Natural killer cell (primary cell): ENCODE measurements at regions not wholly inside any gene's neighbourhood (a gene's known extent, or its start where the extent isn't known, plus 50 kb on each side); places are given as distances from the start of the nearest gene placed in this dataset.

Source experiments
- ATAC-seq, 3 donors: fragments of 150-1000 bp in 2 of 3; fragments of 200-7000 bp in 1 of 3; cut with Tn5 transposase; 1 replicate in 1 of 3; 2 replicates in 2 of 3; pipeline ENCODE4 v1.10.0; 2021; ENCODE audit warnings: mild to moderate bottlenecking in 2 of 3, moderate library complexity in 2 of 3
- DNase-seq, 2 donors: peaks; one replicate each; pipeline versions ENCODE4 v3.0.0 to v3.0.0-alpha.2; 2013 to 2021; ENCODE audit warnings: mixed read lengths in 1 of 2
- H3K27ac ChIP-seq: one replicate; pipeline ENCODE4 v1.5.1; 2013; ENCODE audit warnings: mild to moderate bottlenecking, low read length
- H3K27me3 ChIP-seq: one replicate; pipeline ENCODE4 v1.6.1; 2013; ENCODE audit warnings: low read length; ENCODE audit not compliant: control insufficient read depth, insufficient read depth
- H3K36me3 ChIP-seq: one replicate; pipeline ENCODE4 v1.6.1; 2013; ENCODE audit warnings: low read length; ENCODE audit not compliant: control insufficient read depth, insufficient read depth
- H3K4me1 ChIP-seq: one replicate; pipeline ENCODE4 v1.6.1; 2013; ENCODE audit warnings: low read length; ENCODE audit not compliant: control insufficient read depth, insufficient read depth
- H3K4me3 ChIP-seq: one replicate; pipeline ENCODE4 v1.5.1; 2013; ENCODE audit warnings: low read length
- H3K9me3 ChIP-seq: one replicate; pipeline ENCODE4 v1.6.1; 2013; ENCODE audit warnings: low read length; ENCODE audit not compliant: control insufficient read depth, insufficient read depth
- H3K27ac Mint-ChIP-seq, 2 donors: one replicate each; pipeline ENCODE4 v1.8.0; 2022; ENCODE audit warnings: mild to moderate bottlenecking in 2 of 2, mixed read lengths in 2 of 2, moderate library complexity in 1 of 2
- H3K27me3 Mint-ChIP-seq, 2 donors: one replicate each; pipeline ENCODE4 v1.8.0; 2022; ENCODE audit warnings: low read depth in 2 of 2, mixed read lengths in 2 of 2
- H3K36me3 Mint-ChIP-seq: one replicate; pipeline ENCODE4 v1.8.0; 2022; ENCODE audit warnings: mixed read lengths
- H3K4me1 Mint-ChIP-seq, 2 donors: one replicate each; pipeline ENCODE4 v1.8.0; 2022; ENCODE audit warnings: mixed read lengths in 2 of 2
- H3K4me3 Mint-ChIP-seq: one replicate; pipeline ENCODE4 v1.8.0; 2022; ENCODE audit warnings: mild to moderate bottlenecking, moderate library complexity, mixed read lengths
- H3K9me3 Mint-ChIP-seq, 2 donors: one replicate each; pipeline ENCODE4 v1.8.0; 2022; ENCODE audit warnings: mixed read lengths in 2 of 2
- CTCF ChIP-seq: fragments of 200-600 bp; IDR thresholded peaks from one replicate; pipeline ENCODE4 v1.8.0; 2022; ENCODE audit warnings: antibody characterized with exemption
- WGBS: methylation state at CpG from one replicate; pipeline ENCODE4 v1.1.7; 2013; ENCODE audit warnings: missing lambda C conversion rate; ENCODE audit not compliant: insufficient coverage; 5-methylcytosine and 5-hydroxymethylcytosine counted together
- intact Hi-C: fragments of 100-400 bp; cut with micrococcal nuclease; formaldehyde crosslinking; loops from one replicate; pipeline ENCODE4 v1.14.2; 2022

- no peak overlapping the region for H3K4me3 ChIP-seq
- no peaks in the 10 kb centered on the region for H3K9me3 Mint-ChIP-seq
- no peaks in the 10 kb centered on the region for H3K36me3 Mint-ChIP-seq
- TF ChIP-seq CTCF = no peak
- H3K4me1 ChIP-seq = no peaks in the 10 kb centered on the region
- peaks cover 0 to 6% of the 10 kb centered on the region in 2 donors for H3K27me3 Mint-ChIP-seq
- no peak for ATAC-seq
- H3K27ac ChIP-seq = no peak overlapping the region
- H3K36me3 ChIP-seq = no peaks in the 10 kb centered on the region
- intact Hi-C loops = no loop called here
- WGBS = 90% methylated on average over 7 of the region's 7 CpGs
- H3K9me3 ChIP-seq = peaks cover 4% of the 10 kb centered on the region
- H3K27ac Mint-ChIP-seq = no peak overlapping the region
- no peaks in the 10 kb centered on the region for H3K27me3 ChIP-seq
- H3K4me1 Mint-ChIP-seq = no peaks in the 10 kb centered on the region
- H3K4me3 Mint-ChIP-seq = no peak overlapping the region
- DNase-seq = no peak
Observed at GRCh38 chr13:111948811-111949210, 118.1 kb upstream of the SOX1 start.

- Mint-ChIP-seq H3K4me1 (no peaks in the 10 kb centered on the region), H3K4me3 (no peak overlapping the region), H3K27me3 (peaks cover 0 to 6% of the 10 kb centered on the region in 2 donors), H3K9me3 (no peaks in the 10 kb centered on the region), H3K36me3 (no peaks in the 10 kb centered on the region), H3K27ac (no peak overlapping the region)
- intact Hi-C loops = no loop called here
- 80% methylated on average over 5 of the region's 5 CpGs for WGBS
- DNase-seq = no peak
- H3K27ac ChIP-seq = no peak overlapping the region
- H3K27me3 ChIP-seq = no peaks in the 10 kb centered on the region
- no peak for TF ChIP-seq CTCF
- no peak overlapping the region for H3K4me3 ChIP-seq
- no peaks in the 10 kb centered on the region for H3K36me3 ChIP-seq
- H3K9me3 ChIP-seq = peaks cover 4% of the 10 kb centered on the region
- ATAC-seq = no peak
- no peaks in the 10 kb centered on the region for H3K4me1 ChIP-seq
Observed at GRCh38 chr13:111949311-111949710, 117.6 kb upstream of the SOX1 start.

- intact Hi-C loops = no loop called here
- Mint-ChIP-seq H3K27me3 (peaks cover 0 to 6% of the 10 kb centered on the region in 2 donors), H3K4me1 (no peaks in the 10 kb centered on the region), H3K4me3 (no peak overlapping the region), H3K36me3 (no peaks in the 10 kb centered on the region), H3K27ac (no peak overlapping the region), H3K9me3 (no peaks in the 10 kb centered on the region)
- no peaks in the 10 kb centered on the region for H3K36me3 ChIP-seq
- ATAC-seq = no peak
- TF ChIP-seq CTCF = no peak
- no peak overlapping the region for H3K27ac ChIP-seq
- H3K4me3 ChIP-seq = no peak overlapping the region
- H3K9me3 ChIP-seq = peaks cover 4% of the 10 kb centered on the region
- no peaks in the 10 kb centered on the region for H3K27me3 ChIP-seq
- H3K4me1 ChIP-seq = no peaks in the 10 kb centered on the region
- 65% methylated on average over 4 of the region's 4 CpGs for WGBS
- no peak for DNase-seq
Observed at GRCh38 chr13:111950697-111951096, 116.3 kb upstream of the SOX1 start.

GRCh38 chr13:111952032-111952431 lies 114.9 kb upstream of the SOX1 start:
- no peak overlapping the region for H3K27ac ChIP-seq
- H3K27me3 ChIP-seq = no peaks in the 10 kb centered on the region
- H3K4me3 Mint-ChIP-seq = no peak overlapping the region
- no peak overlapping the region for H3K4me3 ChIP-seq
- no peaks in the 10 kb centered on the region for H3K4me1 Mint-ChIP-seq
- ATAC-seq (no peak), DNase-seq (no peak)
- no peaks in the 10 kb centered on the region for H3K36me3 Mint-ChIP-seq
- no peaks in the 10 kb centered on the region for H3K4me1 ChIP-seq
- WGBS = 78% methylated on average over 9 of the region's 9 CpGs
- no peak overlapping the region for H3K27ac Mint-ChIP-seq
- no peaks in the 10 kb centered on the region for H3K36me3 ChIP-seq
- H3K27me3 Mint-ChIP-seq = peaks cover 0 to 6% of the 10 kb centered on the region in 2 donors
- no peaks in the 10 kb centered on the region for H3K9me3 Mint-ChIP-seq
- intact Hi-C loops = no loop called here
- no peak for TF ChIP-seq CTCF
- H3K9me3 ChIP-seq = peaks cover 4% of the 10 kb centered on the region
